ENCODE measurements at regions not wholly inside any gene's neighbourhood (a gene's known extent, or its start where the extent isn't known, plus 50 kb on each side); places are given as distances from the start of the nearest gene placed in this dataset.

GRCh38 chr3:178099862-178100261 is 436.4 kb upstream of the KCNMB2 start:
- H2AFZ ChIP-seq (ENCODE audit: low read length), result no peak overlapping the region
- ATAC-seq, result peak; percentile 53
- TF ChIP-seq EZH2phosphoT487 (IDR thresholded peaks at IDR 0.05; ENCODE audit: borderline replicate concordance, low read length), result no peak
- no peak for TF ChIP-seq EZH2 (IDR thresholded peaks at IDR 0.05; ENCODE audit: low read length, unreplicated experiment)
- TF ChIP-seq CTCF (conservative IDR thresholded peaks at IDR 0.05; ENCODE audit: low read depth, low read length), result no peak
- H3F3A ChIP-seq (ENCODE audit: low read length, unreplicated experiment), result no peaks in the 10 kb centered on the region
- H3K27me3 ChIP-seq (ENCODE audit: low read length), result no peaks in the 10 kb centered on the region
- BruUV-seq (replicated peaks), result no TSS peak
- POLR2A ChIA-PET (ENCODE audit: unreplicated experiment), result no interaction called here
- H3K27ac ChIP-seq (ENCODE audit: low read length), result no peak overlapping the region
- CTCF ChIA-PET, result no interaction called here
- H3K36me3 ChIP-seq (ENCODE audit: low read depth, low read length), result no peaks in the 10 kb centered on the region
- intact Hi-C loops (cut with micrococcal nuclease), result no loop called here
- H3K4me2 ChIP-seq (ENCODE audit: low read length), result no peak overlapping the region
- peak; percentile 11 for DNase-seq
- H3K79me2 ChIP-seq (ENCODE audit: low read length), result no peaks in the 10 kb centered on the region
- H3K4me3 ChIP-seq (ENCODE audit: low read length), result no peak overlapping the region
- H3K9me3 ChIP-seq (ENCODE audit: low read length), result no peaks in the 10 kb centered on the region
- no peaks in the 10 kb centered on the region for H3K4me1 ChIP-seq (ENCODE audit: insufficient read depth, low read length)
- no peak overlapping the region for H3K9ac ChIP-seq (ENCODE audit: low read length)
- no peaks in the 10 kb centered on the region for H4K20me1 ChIP-seq (ENCODE audit: low read length)
- H3K9me2 ChIP-seq (replicated peaks; ENCODE audit: low read length), result no peaks in the 10 kb centered on the region

- intact Hi-C loops (cut with micrococcal nuclease), result no loop called here
- Histone ChIP-seq H3K27me3 (ENCODE audit: low read length) (no peaks in the 10 kb centered on the region), H3K4me1 (ENCODE audit: insufficient read depth, low read length) (no peaks in the 10 kb centered on the region), H3K4me2 (ENCODE audit: low read length) (no peak overlapping the region), H3K79me2 (ENCODE audit: low read length) (no peaks in the 10 kb centered on the region), H3K9ac (ENCODE audit: low read length) (no peak overlapping the region), H3K4me3 (ENCODE audit: low read length) (no peak overlapping the region), H3K27ac (ENCODE audit: low read length) (no peak overlapping the region), H4K20me1 (ENCODE audit: low read length) (no peaks in the 10 kb centered on the region), H3F3A (ENCODE audit: low read length, unreplicated experiment) (no peaks in the 10 kb centered on the region), H3K9me3 (ENCODE audit: low read length) (no peaks in the 10 kb centered on the region), H2AFZ (ENCODE audit: low read length) (no peak overlapping the region), H3K36me3 (ENCODE audit: low read depth, low read length) (no peaks in the 10 kb centered on the region), H3K9me2 (replicated peaks; ENCODE audit: low read length) (no peaks in the 10 kb centered on the region)
- DNase-seq (no peak), ATAC-seq (no peak)
- CTCF ChIA-PET, result no interaction called here
- BruUV-seq (replicated peaks), result no TSS peak
- POLR2A ChIA-PET (ENCODE audit: unreplicated experiment), result no interaction called here
- no peak for TF ChIP-seq CTCF (conservative IDR thresholded peaks at IDR 0.05; ENCODE audit: low read depth, low read length)
- no peak for TF ChIP-seq EZH2phosphoT487 (IDR thresholded peaks at IDR 0.05; ENCODE audit: borderline replicate concordance, low read length)
- no peak for TF ChIP-seq EZH2 (IDR thresholded peaks at IDR 0.05; ENCODE audit: low read length, unreplicated experiment)
Measured at GRCh38 chr3:178100908-178101307, 435.3 kb upstream of the KCNMB2 start.

- no peak overlapping the region for H2AFZ ChIP-seq (ENCODE audit: low read length)
- H3K4me3 ChIP-seq (ENCODE audit: low read length), result no peak overlapping the region
- H3K27ac ChIP-seq (ENCODE audit: low read length), result no peak overlapping the region
- intact Hi-C loops (cut with micrococcal nuclease), result no loop called here
- TF ChIP-seq EZH2 (IDR thresholded peaks at IDR 0.05; ENCODE audit: low read length, unreplicated experiment) (no peak), EZH2phosphoT487 (IDR thresholded peaks at IDR 0.05; ENCODE audit: borderline replicate concordance, low read length) (no peak), CTCF (conservative IDR thresholded peaks at IDR 0.05; ENCODE audit: low read depth, low read length) (no peak)
- no peak overlapping the region for H3K4me2 ChIP-seq (ENCODE audit: low read length)
- no peaks in the 10 kb centered on the region for H3F3A ChIP-seq (ENCODE audit: low read length, unreplicated experiment)
- no peak for ATAC-seq
- H3K9me2 ChIP-seq (replicated peaks; ENCODE audit: low read length), result 0 out of 2 replicates have a peak, but pooled peaks cover 3% of the 10 kb centered on the region
- H4K20me1 ChIP-seq (ENCODE audit: low read length), result no peaks in the 10 kb centered on the region
- no peak overlapping the region for H3K9ac ChIP-seq (ENCODE audit: low read length)
- no peaks in the 10 kb centered on the region for H3K4me1 ChIP-seq (ENCODE audit: insufficient read depth, low read length)
- H3K36me3 ChIP-seq (ENCODE audit: low read depth, low read length), result no peaks in the 10 kb centered on the region
- BruUV-seq (replicated peaks), result no TSS peak
- ChIA-PET POLR2A (ENCODE audit: unreplicated experiment) (no interaction called here), CTCF (no interaction called here)
- DNase-seq, result no peak
- no peaks in the 10 kb centered on the region for H3K27me3 ChIP-seq (ENCODE audit: low read length)
- H3K9me3 ChIP-seq (ENCODE audit: low read length), result no peaks in the 10 kb centered on the region
- no peaks in the 10 kb centered on the region for H3K79me2 ChIP-seq (ENCODE audit: low read length)
Measured at GRCh38 chr3:178103140-178103539, 433.1 kb upstream of the KCNMB2 start.

Data from PC-3 (cell line).